ENCODE measurements at regions not wholly inside any gene's neighbourhood (a gene's known extent, or its start where the extent isn't known, plus 50 kb on each side); places are given as distances from the start of the nearest gene placed in this dataset.

DNA sequence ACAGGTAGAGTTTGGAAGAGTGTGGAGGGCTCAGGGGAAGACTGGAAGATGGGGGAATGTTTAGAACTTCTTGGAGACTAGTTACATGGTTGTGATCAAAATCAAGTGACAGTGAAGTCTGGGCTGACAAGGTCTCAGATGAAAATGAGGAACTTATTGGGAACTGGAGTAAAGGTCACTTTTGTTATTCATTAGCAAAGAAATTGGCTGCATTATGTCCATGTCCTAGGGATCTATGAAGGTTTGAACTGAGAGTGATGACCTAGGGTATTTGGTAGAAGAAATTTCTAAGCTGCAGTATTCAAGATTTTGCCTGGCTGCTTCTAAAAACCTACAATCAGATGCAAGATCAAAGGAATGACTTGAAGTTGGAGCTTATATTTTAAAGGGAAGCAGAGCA is 747.1 kb downstream of the KCNJ2 start:
- no peak for TF ChIP-seq CTCF (IDR thresholded peaks at IDR 0.05)
- no peak for TF ChIP-seq POLR2A (IDR thresholded peaks at IDR 0.05)
